Adrenal gland (tissue), 9 donors: ENCODE measurements at regions not wholly inside any gene's neighbourhood (a gene's known extent, or its start where the extent isn't known, plus 50 kb on each side); places are given as distances from the start of the nearest gene placed in this dataset.

Experiments used
- DNase-seq, 7 donors: peaks; one replicate each; pipeline ENCODE4 v3.0.0-alpha.2; 2019 to 2020
- H3K27ac ChIP-seq, 5 donors: fragments of 200-600 bp; sonication (generic) in 4 of 5; 1 replicate in 3 of 5; 2 replicates in 2 of 5; pipeline versions ENCODE4 v1.5.1 to v1.8.0; 2016 to 2020; ENCODE audit warnings: mild to moderate bottlenecking in 1 of 5
- H3K27me3 ChIP-seq: fragments of 200-600 bp; 2 replicates; pipeline ENCODE4 v1.8.0; 2021
- H3K36me3 ChIP-seq, 2 donors: fragments of 200-600 bp; replicated peaks in 1 of 2; 1 replicate in 1 of 2; 2 replicates in 1 of 2; pipeline versions ENCODE4 v1.5.1 to v1.8.0; 2018 to 2022
- H3K4me1 ChIP-seq, 2 donors: fragments of 200-600 bp; replicated peaks in 1 of 2; 1 replicate in 1 of 2; 2 replicates in 1 of 2; pipeline versions ENCODE4 v1.5.1 to v1.8.0; 2018 to 2021
- H3K4me3 ChIP-seq, 4 donors: fragments of 200-600 bp; sonication (generic) in 3 of 4; one replicate each; pipeline ENCODE4 v1.5.1; 2016 to 2018
- H3K9me3 ChIP-seq, 3 donors: fragments of 200-600 bp; sonication (generic) in 1 of 3; replicated peaks in 1 of 3; 1 replicate in 2 of 3; 2 replicates in 1 of 3; pipeline versions ENCODE4 v1.5.1 to v1.8.0; 2016 to 2021
- POLR2A ChIP-seq, 2 donors: fragments of 450-650 bp; IDR thresholded peaks; one replicate each; pipeline ENCODE4 v1.6.1; 2017; ENCODE audit warnings: antibody characterized with exemption in 2 of 2, mild to moderate bottlenecking in 2 of 2, moderate library complexity in 1 of 2
- WGBS, 4 donors: extraction: QIAGEN DNeasy Blood & Tissue Kit in 2 of 4; methylation state at CpG; one replicate each; pipeline versions ENCODE4 v1.1.5 to v1.1.7; 2013 to 2017; 5-methylcytosine and 5-hydroxymethylcytosine counted together
- intact Hi-C, 2 donors: fragments of 100-400 bp; cut with DNase I; formaldehyde crosslinking; loops; one replicate each; pipeline versions ENCODE4 v1.14.1 to v1.15.0; 2022 to 2023
- TF ChIP-seq, protein P1 (sequence below), 6 experiments: fragments of 450-650 bp in 4 of 6; fragments of 200-600 bp in 2 of 6; sonication (generic) in 1 of 6; IDR thresholded peaks; 1 replicate in 5 of 6; 2 replicates in 1 of 6; pipeline versions ENCODE4 v1.5.1 to v1.8.0; 2016 to 2021; ENCODE audit warnings: antibody characterized with exemption in 6 of 6, mild to moderate bottlenecking in 2 of 6, moderate library complexity in 1 of 6
- donor health status: healthy with polysubstance abuse.
- donor health status: Bipolar disorder and iron deficiency.
- donor health status: DM: yes; HTN: yes; CAD: no.
- donor health status: DM: no; HTN: no; CAD: no.
- donor health status: DM: no; HTN: no; CAD: no.

- TF ChIP-seq, protein P1, sequence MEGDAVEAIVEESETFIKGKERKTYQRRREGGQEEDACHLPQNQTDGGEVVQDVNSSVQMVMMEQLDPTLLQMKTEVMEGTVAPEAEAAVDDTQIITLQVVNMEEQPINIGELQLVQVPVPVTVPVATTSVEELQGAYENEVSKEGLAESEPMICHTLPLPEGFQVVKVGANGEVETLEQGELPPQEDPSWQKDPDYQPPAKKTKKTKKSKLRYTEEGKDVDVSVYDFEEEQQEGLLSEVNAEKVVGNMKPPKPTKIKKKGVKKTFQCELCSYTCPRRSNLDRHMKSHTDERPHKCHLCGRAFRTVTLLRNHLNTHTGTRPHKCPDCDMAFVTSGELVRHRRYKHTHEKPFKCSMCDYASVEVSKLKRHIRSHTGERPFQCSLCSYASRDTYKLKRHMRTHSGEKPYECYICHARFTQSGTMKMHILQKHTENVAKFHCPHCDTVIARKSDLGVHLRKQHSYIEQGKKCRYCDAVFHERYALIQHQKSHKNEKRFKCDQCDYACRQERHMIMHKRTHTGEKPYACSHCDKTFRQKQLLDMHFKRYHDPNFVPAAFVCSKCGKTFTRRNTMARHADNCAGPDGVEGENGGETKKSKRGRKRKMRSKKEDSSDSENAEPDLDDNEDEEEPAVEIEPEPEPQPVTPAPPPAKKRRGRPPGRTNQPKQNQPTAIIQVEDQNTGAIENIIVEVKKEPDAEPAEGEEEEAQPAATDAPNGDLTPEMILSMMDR (IDR thresholded peaks at IDR 0.05) = no peak
- TF ChIP-seq POLR2A (IDR thresholded peaks at IDR 0.05) = no peak
- H3K27ac ChIP-seq = no peak overlapping the region
- H3K4me1 ChIP-seq = no peaks in the 10 kb centered on the region
- H3K4me3 ChIP-seq = no peak overlapping the region
- no peaks in the 10 kb centered on the region for H3K36me3 ChIP-seq
- no peaks in the 10 kb centered on the region for H3K9me3 ChIP-seq
- intact Hi-C loops = no loop called here
- H3K27me3 ChIP-seq = no peaks in the 10 kb centered on the region
- DNase-seq = peak in 5 of 7 donors; percentile 31 to 51 (median 42)
- 65 to 87% (median 71%) methylated on average over 9 to 22 of the region's 22 CpGs for WGBS, 4 donors
These were observed 485.2 kb upstream of the SALL3 start for GRCh38 chr18:78494204-78495085.

- no peak for DNase-seq
- 88 to 94% (median 93%) methylated on average over 11 to 14 of the region's 14 CpGs for WGBS, 4 donors
- Histone ChIP-seq H3K36me3 (no peaks in the 10 kb centered on the region), H3K4me3 (no peak overlapping the region), H3K27me3 (no peaks in the 10 kb centered on the region), H3K9me3 (no peaks in the 10 kb centered on the region), H3K4me1 (no peaks in the 10 kb centered on the region), H3K27ac (no peak overlapping the region)
- TF ChIP-seq POLR2A (IDR thresholded peaks at IDR 0.05) = no peak
- TF ChIP-seq, protein P1 (IDR thresholded peaks at IDR 0.05) = no peak
- intact Hi-C loops = no loop called here
These were observed 484.1 kb upstream of the SALL3 start for GRCh38 chr18:78495550-78495949.

- Histone ChIP-seq H3K4me3 (no peak overlapping the region), H3K36me3 (no peaks in the 10 kb centered on the region), H3K9me3 (no peaks in the 10 kb centered on the region), H3K27me3 (no peaks in the 10 kb centered on the region), H3K4me1 (no peaks in the 10 kb centered on the region), H3K27ac (no peak overlapping the region)
- intact Hi-C loops = no loop called here
- DNase-seq = no peak
- 77 to 87% (median 82%) methylated on average over 16 of the region's 16 CpGs for WGBS, 4 donors
- TF ChIP-seq, protein P1 (IDR thresholded peaks at IDR 0.05) = no peak
- no peak for TF ChIP-seq POLR2A (IDR thresholded peaks at IDR 0.05)
These were observed 483.5 kb upstream of the SALL3 start for GRCh38 chr18:78496079-78496478.

DNA sequence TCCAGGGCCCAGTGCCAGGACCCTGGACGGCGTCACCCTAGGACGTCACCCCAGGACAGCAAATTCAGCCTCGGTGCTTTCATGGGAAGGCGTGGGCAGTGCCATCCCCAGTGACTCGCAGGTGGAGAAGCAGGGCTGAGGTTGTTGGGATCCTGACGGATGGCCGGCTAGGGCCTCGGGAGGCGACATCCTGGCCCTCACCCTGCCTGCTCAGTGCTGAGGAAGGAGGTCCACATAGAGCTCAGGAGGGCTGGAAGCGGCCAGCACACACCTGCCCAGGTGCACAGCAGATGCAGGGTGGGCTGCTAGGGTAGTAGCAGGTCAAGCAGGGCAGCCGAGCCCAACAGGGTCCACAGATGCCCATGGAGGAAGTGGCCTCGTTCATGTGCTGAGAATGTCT lies 482.0 kb upstream of the SALL3 start:
- TF ChIP-seq, protein P1 (IDR thresholded peaks at IDR 0.05) = no peak
- TF ChIP-seq POLR2A (IDR thresholded peaks at IDR 0.05) = no peak
- H3K4me1 ChIP-seq = no peaks in the 10 kb centered on the region
- H3K27me3 ChIP-seq = no peaks in the 10 kb centered on the region
- DNase-seq = no peak
- no peaks in the 10 kb centered on the region for H3K36me3 ChIP-seq
- 30 to 74% (median 66%) methylated on average over 2 to 13 of the region's 13 CpGs for WGBS, 4 donors
- intact Hi-C loops = no loop called here
- H3K4me3 ChIP-seq = no peak overlapping the region
- H3K9me3 ChIP-seq = no peaks in the 10 kb centered on the region
- H3K27ac ChIP-seq = no peak overlapping the region
